T-helper 9 cell (primary cell): ENCODE measurements at regions not wholly inside any gene's neighbourhood (a gene's known extent, or its start where the extent isn't known, plus 50 kb on each side); places are given as distances from the start of the nearest gene placed in this dataset.

Experiments used
- DNase-seq: peaks from one replicate; pipeline ENCODE4 v3.0.0-alpha.2; 2020

GRCh38 chr11:11755871-11756270 is 85.9 kb upstream of the USP47 start:
- no peak for DNase-seq

- no peak for DNase-seq
These were observed 89.1 kb upstream of the USP47 start for GRCh38 chr11:11752679-11753078.

- DNase-seq, result no peak
These were observed 91.5 kb upstream of the USP47 start for GRCh38 chr11:11750017-11750878.

GRCh38 chr11:11748706-11749365 is 92.9 kb upstream of the USP47 start:
- no peak for DNase-seq

- no peak for DNase-seq
These were observed 94.2 kb upstream of the USP47 start for GRCh38 chr11:11747570-11747969.

GRCh38 chr11:11746449-11746848 is 95.3 kb upstream of the USP47 start:
- DNase-seq, result no peak

GRCh38 chr11:11743216-11743615 is 98.6 kb upstream of the USP47 start:
- no peak for DNase-seq

- DNase-seq, result no peak
These were observed 99.3 kb upstream of the USP47 start for GRCh38 chr11:11742486-11742885.

- no peak for DNase-seq
These were observed 100.9 kb upstream of the USP47 start for GRCh38 chr11:11740836-11741235.

- DNase-seq, result no peak
These were observed 101.6 kb upstream of the USP47 start for GRCh38 chr11:11740073-11740702.

- no peak for DNase-seq
These were observed 103.4 kb upstream of the USP47 start for GRCh38 chr11:11738370-11738769.

GRCh38 chr11:11735586-11735985 is 106.2 kb upstream of the USP47 start:
- DNase-seq, result no peak

- DNase-seq, result no peak
These were observed 108.5 kb upstream of the USP47 start for GRCh38 chr11:11733246-11733747.

GRCh38 chr11:11732116-11732515 is 109.7 kb upstream of the USP47 start:
- no peak for DNase-seq

- no peak for DNase-seq
These were observed 109.7 kb upstream of the GALNT18 start for GRCh38 chr11:11731311-11732083.

- DNase-seq, result no peak
These were observed 106.6 kb upstream of the GALNT18 start for GRCh38 chr11:11728386-11728785.

- DNase-seq, result no peak
These were observed 103.6 kb upstream of the GALNT18 start for GRCh38 chr11:11725438-11725837.

- DNase-seq, result no peak
These were observed 103.2 kb upstream of the GALNT18 start for GRCh38 chr11:11724994-11725393.

- no peak for DNase-seq
These were observed 101.1 kb upstream of the GALNT18 start for GRCh38 chr11:11722861-11723260.

- no peak for DNase-seq
These were observed 100.4 kb upstream of the GALNT18 start for GRCh38 chr11:11722246-11722645.

- DNase-seq, result no peak
These were observed 96.7 kb upstream of the GALNT18 start for GRCh38 chr11:11718511-11718910.

- DNase-seq, result no peak
These were observed 95.4 kb upstream of the GALNT18 start for GRCh38 chr11:11717064-11717725.
